ENCODE measurements at regions not wholly inside any gene's neighbourhood (a gene's known extent, or its start where the extent isn't known, plus 50 kb on each side); places are given as distances from the start of the nearest gene placed in this dataset.

- Histone ChIP-seq H2BK20ac (ENCODE audit: low read depth, low read length, poor library complexity, severe bottlenecking) (no peak overlapping the region), H3K27me3 (ENCODE audit: insufficient read depth, low read length) (no peaks in the 10 kb centered on the region), H3K79me1 (ENCODE audit: insufficient read depth, low read depth, low read length, poor library complexity, severe bottlenecking) (no peaks in the 10 kb centered on the region), H2BK15ac (ENCODE audit: low read depth, low read length) (no peak overlapping the region), H3K9ac (ENCODE audit: extremely low read depth, insufficient read length, low read length) (no peak overlapping the region), H3T11ph (ENCODE audit: low read length) (no peak overlapping the region), H2BK12ac (ENCODE audit: insufficient read length, low read depth, low read length) (no peak overlapping the region), H3K18ac (ENCODE audit: insufficient read length, low read depth, low read length) (no peak overlapping the region), H4K5ac (ENCODE audit: insufficient read length, low read depth, low read length) (no peak overlapping the region), H2AK5ac (ENCODE audit: insufficient read length, low read length) (no peak overlapping the region), H2AFZ (ENCODE audit: low read length) (no peak overlapping the region), H3K14ac (ENCODE audit: insufficient read depth, low read length) (no peak overlapping the region), H3K9me3 (ENCODE audit: control insufficient read depth, low read depth, low read length) (no peaks in the 10 kb centered on the region), H3K4me1 (ENCODE audit: insufficient read depth, low read length) (no peaks in the 10 kb centered on the region), H2BK120ac (ENCODE audit: low read depth, low read length, poor library complexity, severe bottlenecking) (no peak overlapping the region), H3K27ac (ENCODE audit: insufficient read length, low read depth, low read length) (no peak overlapping the region), H3K4me2 (ENCODE audit: insufficient read depth, insufficient read length, low read length) (no peak overlapping the region), H4K20me1 (ENCODE audit: control insufficient read depth, insufficient read depth, insufficient read length) (peaks cover 2% of the 10 kb centered on the region), H2BK5ac (ENCODE audit: insufficient read length, low read length) (no peak overlapping the region), H4K8ac (replicated peaks; ENCODE audit: insufficient read length, low read depth, low read length) (no peak overlapping the region), H3K4ac (ENCODE audit: low read depth, low read length) (no peak overlapping the region), H3K23ac (ENCODE audit: insufficient read length, low read depth, low read length) (no peak overlapping the region), H3K79me2 (ENCODE audit: insufficient read depth, low read length) (no peaks in the 10 kb centered on the region), H3K23me2 (ENCODE audit: insufficient read length, low read depth, low read length, poor library complexity, severe bottlenecking) (no peaks in the 10 kb centered on the region), H4K91ac (ENCODE audit: insufficient read length, low read depth, low read length) (no peak overlapping the region), H3K56ac (ENCODE audit: insufficient read length, low read depth, low read length) (no peak overlapping the region)
- no peak for TF ChIP-seq CTCF (conservative IDR thresholded peaks at IDR 0.05)
- Mint-ChIP-seq H3K4me1 (no peaks in the 10 kb centered on the region), H3K27ac (no peak overlapping the region), H3K9me3 (peaks cover 11 to 24% of the 10 kb centered on the region in 2 experiments), H3K4me3 (no peak overlapping the region), H3K36me3 (ENCODE audit: insufficient read depth in 1 of 3, low read depth in 3 of 3) (peaks cover 0 to 4% (median 3%) of the 10 kb centered on the region in 3 experiments; a peak in 3 of 7 replicates), H3K27me3 (ENCODE audit: low read depth) (peaks cover 19% of the 10 kb centered on the region)
- no CpG with 5 or more reads among the region's 6 CpGs for WGBS (ENCODE audit: extremely low coverage, insufficient read length, low lambda C conversion rate)
- DNase-seq, result peak; percentile 5
These were observed 334.8 kb downstream of the GLRX3 start for GRCh38 chr10:130470973-130471372.

Data from H9 (cell line).